ENCODE measurements at regions not wholly inside any gene's neighbourhood (a gene's known extent, or its start where the extent isn't known, plus 50 kb on each side); places are given as distances from the start of the nearest gene placed in this dataset.
"Not testable (repeated sequence)": the region's sequence is repeated elsewhere in the genome, so short reads cannot be mapped to it uniquely, and the experiment has no call there.

DNA sequence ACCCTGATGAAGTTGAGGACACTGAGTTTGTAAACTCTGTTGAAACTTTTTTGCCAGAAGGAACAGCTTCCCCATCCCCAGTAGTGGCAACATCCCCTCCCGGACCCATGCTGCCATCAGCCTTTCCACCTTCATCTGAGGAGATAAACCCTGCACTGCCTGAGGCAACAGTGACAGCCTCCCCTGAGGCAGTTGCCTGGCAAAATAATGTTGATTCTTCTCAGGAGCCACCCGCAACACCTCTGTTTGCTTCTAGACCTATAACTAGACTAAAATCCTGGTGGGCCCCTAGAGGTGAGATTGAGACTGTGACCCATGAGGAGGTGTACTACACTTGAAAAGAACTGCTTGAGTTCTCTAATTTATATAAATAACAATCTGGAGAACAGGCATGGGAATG, 597.6 kb upstream of the NR3C2 start:
- TF ChIP-seq, protein P1, sequence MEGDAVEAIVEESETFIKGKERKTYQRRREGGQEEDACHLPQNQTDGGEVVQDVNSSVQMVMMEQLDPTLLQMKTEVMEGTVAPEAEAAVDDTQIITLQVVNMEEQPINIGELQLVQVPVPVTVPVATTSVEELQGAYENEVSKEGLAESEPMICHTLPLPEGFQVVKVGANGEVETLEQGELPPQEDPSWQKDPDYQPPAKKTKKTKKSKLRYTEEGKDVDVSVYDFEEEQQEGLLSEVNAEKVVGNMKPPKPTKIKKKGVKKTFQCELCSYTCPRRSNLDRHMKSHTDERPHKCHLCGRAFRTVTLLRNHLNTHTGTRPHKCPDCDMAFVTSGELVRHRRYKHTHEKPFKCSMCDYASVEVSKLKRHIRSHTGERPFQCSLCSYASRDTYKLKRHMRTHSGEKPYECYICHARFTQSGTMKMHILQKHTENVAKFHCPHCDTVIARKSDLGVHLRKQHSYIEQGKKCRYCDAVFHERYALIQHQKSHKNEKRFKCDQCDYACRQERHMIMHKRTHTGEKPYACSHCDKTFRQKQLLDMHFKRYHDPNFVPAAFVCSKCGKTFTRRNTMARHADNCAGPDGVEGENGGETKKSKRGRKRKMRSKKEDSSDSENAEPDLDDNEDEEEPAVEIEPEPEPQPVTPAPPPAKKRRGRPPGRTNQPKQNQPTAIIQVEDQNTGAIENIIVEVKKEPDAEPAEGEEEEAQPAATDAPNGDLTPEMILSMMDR (IDR thresholded peaks at IDR 0.05; ENCODE audit: borderline replicate concordance, extremely low read depth, low read length, poor library complexity, severe bottlenecking), result not testable (repeated sequence)
- TF ChIP-seq EZH2 (IDR thresholded peaks at IDR 0.05; ENCODE audit: borderline replicate concordance, low read depth, low read length, severe bottlenecking), result not testable (repeated sequence)
